GM21786 (cell line): ENCODE measurements at regions not wholly inside any gene's neighbourhood (a gene's known extent, or its start where the extent isn't known, plus 50 kb on each side); places are given as distances from the start of the nearest gene placed in this dataset.

Experiments used
- ATAC-seq: cut with Tn5 transposase; IDR thresholded peaks from one replicate; pipeline ENCODE4 v1.9.1; 2021; ENCODE audit not compliant: unreplicated experiment

GRCh38 chr9:16328349-16328748 is 542.1 kb downstream of the BNC2 start:
- no peak for ATAC-seq

- ATAC-seq: no peak
Observed at GRCh38 chr9:16329671-16330113, 540.8 kb downstream of the BNC2 start.

- no peak for ATAC-seq
Observed at GRCh38 chr9:16331031-16331430, 539.4 kb downstream of the BNC2 start.

- ATAC-seq: no peak
Observed at GRCh38 chr9:16331527-16331926, 538.9 kb downstream of the BNC2 start.

- no peak for ATAC-seq
Observed at GRCh38 chr9:16333691-16334090, 536.8 kb downstream of the BNC2 start.

- ATAC-seq: no peak
Observed at GRCh38 chr9:16335788-16336580, 534.5 kb downstream of the BNC2 start.

GRCh38 chr9:16336833-16337232 is 533.6 kb downstream of the BNC2 start:
- ATAC-seq: no peak

GRCh38 chr9:16337322-16338029 is 533.0 kb downstream of the BNC2 start:
- no peak for ATAC-seq

GRCh38 chr9:16341177-16341576 is 529.3 kb downstream of the BNC2 start:
- ATAC-seq: no peak

GRCh38 chr9:16342246-16343020 is 528.0 kb downstream of the BNC2 start:
- no peak for ATAC-seq

- ATAC-seq: no peak
Observed at GRCh38 chr9:16343249-16344237, 526.9 kb downstream of the BNC2 start.

- no peak for ATAC-seq
Observed at GRCh38 chr9:16344343-16344742, 526.1 kb downstream of the BNC2 start.

- no peak for ATAC-seq
Observed at GRCh38 chr9:16345902-16346301, 524.6 kb downstream of the BNC2 start.

- ATAC-seq: no peak
Observed at GRCh38 chr9:16347886-16348285, 522.6 kb downstream of the BNC2 start.

GRCh38 chr9:16348531-16348930 is 521.9 kb downstream of the BNC2 start:
- no peak for ATAC-seq

GRCh38 chr9:16352251-16352650 is 518.2 kb downstream of the BNC2 start:
- no peak for ATAC-seq

GRCh38 chr9:16352791-16353401 is 517.6 kb downstream of the BNC2 start:
- no peak for ATAC-seq

- ATAC-seq: no peak
Observed at GRCh38 chr9:16356196-16356765, 514.2 kb downstream of the BNC2 start.

- no peak for ATAC-seq
Observed at GRCh38 chr9:16357828-16358227, 512.6 kb downstream of the BNC2 start.

- no peak for ATAC-seq
Observed at GRCh38 chr9:16358751-16359150, 511.7 kb downstream of the BNC2 start.
